Fibroblast of lung (primary cell): ENCODE measurements at regions not wholly inside any gene's neighbourhood (a gene's known extent, or its start where the extent isn't known, plus 50 kb on each side); places are given as distances from the start of the nearest gene placed in this dataset.
"Not testable (repeated sequence)": the region's sequence is repeated elsewhere in the genome, so short reads cannot be mapped to it uniquely, and the experiment has no call there.

ENCODE experiments used
- DNase-seq, 2 donors: peaks; one replicate each; pipeline versions ENCODE4 v3.0.0 to v3.0.0-alpha.2; 2010; ENCODE audit warnings: low read depth in 2 of 2
- H2AFZ ChIP-seq: 2 replicates; pipeline ENCODE4 v1.5.1; 2012; ENCODE audit warnings: low read length, control low read depth, inconsistent platforms
- H3K27ac ChIP-seq: 2 replicates; pipeline ENCODE4 v1.5.1; 2011; ENCODE audit warnings: low read length, control low read depth; ENCODE audit not compliant: insufficient read depth
- H3K27me3 ChIP-seq: 2 replicates; pipeline ENCODE4 v1.5.1; 2011; ENCODE audit warnings: mild to moderate bottlenecking, low read length; ENCODE audit not compliant: control insufficient read depth, insufficient read depth
- H3K36me3 ChIP-seq: 2 replicates; pipeline ENCODE4 v1.5.1; 2011; ENCODE audit warnings: low read length; ENCODE audit not compliant: control insufficient read depth, insufficient read depth
- H3K4me1 ChIP-seq: 2 replicates; pipeline ENCODE4 v1.5.1; 2011; ENCODE audit warnings: low read length; ENCODE audit not compliant: control insufficient read depth, insufficient read depth; ENCODE audit errors: extremely low read depth
- H3K4me2 ChIP-seq: 2 replicates; pipeline ENCODE4 v1.5.1; 2011; ENCODE audit warnings: low read length, control low read depth; ENCODE audit not compliant: insufficient read depth; ENCODE audit errors: extremely low read depth
- H3K4me3 ChIP-seq, 4 experiments: fragments of 200-600 bp in 1 of 4; sonication (generic) in 1 of 4; replicated peaks in 1 of 4; 2 replicates each; pipeline ENCODE4 v1.5.1; 2011 to 2016; ENCODE audit warnings: low read length in 4 of 4, low read depth in 3 of 4, mild to moderate bottlenecking in 3 of 4, control low read depth in 2 of 4, inconsistent platforms in 1 of 4, mixed read lengths in 1 of 4; ENCODE audit not compliant: insufficient read depth in 1 of 4; ENCODE audit errors: control extremely low read depth in 1 of 4
- H3K79me2 ChIP-seq: 2 replicates; pipeline ENCODE4 v1.5.1; 2012; ENCODE audit warnings: mild to moderate bottlenecking, low read length, inconsistent platforms; ENCODE audit not compliant: control insufficient read depth, insufficient read depth
- H3K9ac ChIP-seq: 2 replicates; pipeline ENCODE4 v1.5.1; 2011; ENCODE audit warnings: mild to moderate bottlenecking, low read length, control low read depth; ENCODE audit not compliant: insufficient read depth
- H3K9me3 ChIP-seq: 2 replicates; pipeline ENCODE4 v1.5.1; 2012; ENCODE audit warnings: low read depth, low read length; ENCODE audit not compliant: control insufficient read depth, insufficient read depth
- H4K20me1 ChIP-seq: 2 replicates; pipeline ENCODE4 v1.5.1; 2011; ENCODE audit warnings: low read length; ENCODE audit not compliant: control insufficient read depth, insufficient read depth; ENCODE audit errors: extremely low read depth
- CTCF ChIP-seq, 2 donors: IDR thresholded peaks in 1 of 2; conservative IDR thresholded peaks in 1 of 2; 1 replicate in 1 of 2; 2 replicates in 1 of 2; pipeline ENCODE4 v1.5.1; 2011 to 2012; ENCODE audit warnings: low read length in 2 of 2, control low read depth in 1 of 2, inconsistent platforms in 1 of 2, low read depth in 1 of 2, mild to moderate bottlenecking in 1 of 2
- EZH2 ChIP-seq: IDR thresholded peaks from 2 replicates; pipeline ENCODE4 v1.5.1; 2012; ENCODE audit warnings: low read length, control low read depth, mild to moderate bottlenecking; ENCODE audit errors: missing control alignments

- H3K36me3 ChIP-seq = no peaks in the 10 kb centered on the region
- H4K20me1 ChIP-seq = no peaks in the 10 kb centered on the region
- no peak overlapping the region for H2AFZ ChIP-seq
- H3K79me2 ChIP-seq = no peaks in the 10 kb centered on the region
- no peaks in the 10 kb centered on the region for H3K4me1 ChIP-seq
- no peak for DNase-seq
- no peak overlapping the region for H3K9ac ChIP-seq
- no peak overlapping the region for H3K27ac ChIP-seq
- no peak overlapping the region for H3K4me3 ChIP-seq
- TF ChIP-seq EZH2 (no peak), CTCF (conservative IDR thresholded peaks at IDR 0.05 in 1 of 2, IDR thresholded peaks at IDR 0.05 in 1 of 2; ENCODE audit: low read depth in 1 of 2, low read length in 2 of 2) (no peak)
- no peaks in the 10 kb centered on the region for H3K9me3 ChIP-seq
- no peak overlapping the region for H3K4me2 ChIP-seq
- no peaks in the 10 kb centered on the region for H3K27me3 ChIP-seq
These were observed 311.4 kb downstream of the PDCD6IP start for GRCh38 chr3:34109846-34110245.

GRCh38 chr3:34111361-34111760 lies 312.9 kb downstream of the PDCD6IP start:
- H3K9me3 ChIP-seq = no peaks in the 10 kb centered on the region
- DNase-seq = no peak
- no peak for TF ChIP-seq CTCF (conservative IDR thresholded peaks at IDR 0.05 in 1 of 2, IDR thresholded peaks at IDR 0.05 in 1 of 2; ENCODE audit: low read depth in 1 of 2, low read length in 2 of 2)
- TF ChIP-seq EZH2 = no peak
- no peaks in the 10 kb centered on the region for H3K36me3 ChIP-seq
- H3K4me2 ChIP-seq = no peak overlapping the region
- no peaks in the 10 kb centered on the region for H3K4me1 ChIP-seq
- H3K9ac ChIP-seq = no peak overlapping the region
- H3K4me3 ChIP-seq = no peak overlapping the region
- no peaks in the 10 kb centered on the region for H3K79me2 ChIP-seq
- H4K20me1 ChIP-seq = no peaks in the 10 kb centered on the region
- no peaks in the 10 kb centered on the region for H3K27me3 ChIP-seq
- H3K27ac ChIP-seq = no peak overlapping the region
- no peak overlapping the region for H2AFZ ChIP-seq

- DNase-seq, H3K27ac ChIP-seq, H3K4me1 ChIP-seq, H3K9me3 ChIP-seq, H3K36me3 ChIP-seq, H4K20me1 ChIP-seq, H2AFZ ChIP-seq, H3K4me3 ChIP-seq, H3K9ac ChIP-seq, H3K4me2 ChIP-seq, H3K27me3 ChIP-seq, H3K79me2 ChIP-seq: not testable (repeated sequence)
These were observed 313.8 kb downstream of the PDCD6IP start for GRCh38 chr3:34112261-34112660.
